Tibial nerve (tissue), 4 donors: ENCODE measurements at regions not wholly inside any gene's neighbourhood (a gene's known extent, or its start where the extent isn't known, plus 50 kb on each side); places are given as distances from the start of the nearest gene placed in this dataset.

Experiments used
- DNase-seq, 2 donors: peaks; one replicate each; pipeline ENCODE4 v3.0.0-alpha.2; 2019; ENCODE audit warnings: low spot score in 2 of 2
- H3K27ac ChIP-seq, 4 donors: fragments of 200-600 bp; sonication (generic) in 3 of 4; one replicate each; pipeline ENCODE4 v1.5.1; 2017 to 2019; ENCODE audit warnings: mild to moderate bottlenecking in 1 of 4
- H3K27me3 ChIP-seq, 2 donors: fragments of 200-600 bp; sonication (generic) in 1 of 2; one replicate each; pipeline versions ENCODE4 v1.5.1 to v1.6.0; 2017 to 2019
- H3K36me3 ChIP-seq, 3 donors: fragments of 200-600 bp; sonication (generic); one replicate each; pipeline ENCODE4 v1.5.1; 2018 to 2019
- H3K4me1 ChIP-seq, 4 donors: fragments of 200-600 bp; sonication (generic) in 3 of 4; one replicate each; pipeline ENCODE4 v1.5.1; 2017 to 2019
- H3K4me3 ChIP-seq, 4 donors: fragments of 200-600 bp; sonication (generic) in 3 of 4; one replicate each; pipeline ENCODE4 v1.5.1; 2017 to 2019; ENCODE audit warnings: mild to moderate bottlenecking in 1 of 4, moderate library complexity in 1 of 4
- H3K9me3 ChIP-seq, 4 donors: fragments of 200-600 bp; sonication (generic) in 3 of 4; one replicate each; pipeline ENCODE4 v1.5.1; 2017 to 2019
- CTCF ChIP-seq, 5 experiments: fragments of 200-600 bp in 3 of 5; fragments of 450-650 bp in 2 of 5; sonication (generic) in 3 of 5; IDR thresholded peaks; one replicate each; pipeline ENCODE4 v1.5.1; 2016 to 2019; ENCODE audit warnings: antibody characterized with exemption in 5 of 5, mild to moderate bottlenecking in 3 of 5, moderate library complexity in 2 of 5
- EP300 ChIP-seq, 2 donors: sonication (generic); formaldehyde crosslinking; IDR thresholded peaks; one replicate each; pipeline ENCODE4 v1.6.1; 2017; ENCODE audit warnings: antibody characterized with exemption in 2 of 2, mild to moderate bottlenecking in 1 of 2
- POLR2A ChIP-seq, 2 donors: fragments of 450-650 bp; IDR thresholded peaks; one replicate each; pipeline ENCODE4 v1.6.1; 2017; ENCODE audit warnings: antibody characterized with exemption in 2 of 2, mild to moderate bottlenecking in 2 of 2, moderate library complexity in 2 of 2
- WGBS, 2 donors: methylation state at CpG; one replicate each; pipeline ENCODE4 v1.1.5; 2018; 5-methylcytosine and 5-hydroxymethylcytosine counted together

- Histone ChIP-seq H3K27me3 (no peaks in the 10 kb centered on the region), H3K4me3 (no peak overlapping the region), H3K36me3 (no peaks in the 10 kb centered on the region), H3K9me3 (no peaks in the 10 kb centered on the region), H3K4me1 (peaks cover 0 to 24% (median 0%) of the 10 kb centered on the region in 4 donors), H3K27ac (no peak overlapping the region)
- DNase-seq, result no peak
- TF ChIP-seq POLR2A (IDR thresholded peaks at IDR 0.05), result no peak
- peak in 1 of 2 donors; percentile 21 for TF ChIP-seq EP300 (IDR thresholded peaks at IDR 0.05)
Observed at GRCh38 chr11:95322539-95322938, 91.5 kb upstream of the SESN3 start.

GRCh38 chr11:95318498-95318897 is 87.5 kb upstream of the SESN3 start:
- no peak overlapping the region for H3K4me3 ChIP-seq

GRCh38 chr11:95308512-95309035 is 77.6 kb upstream of the SESN3 start:
- no peak for DNase-seq
- Histone ChIP-seq H3K27me3 (no peaks in the 10 kb centered on the region), H3K4me3 (no peak overlapping the region), H3K4me1 (peaks cover 0 to 6% (median 0%) of the 10 kb centered on the region in 4 donors), H3K9me3 (no peaks in the 10 kb centered on the region), H3K27ac (no peak overlapping the region), H3K36me3 (no peaks in the 10 kb centered on the region)
- TF ChIP-seq EP300 (IDR thresholded peaks at IDR 0.05) (no peak), CTCF (IDR thresholded peaks at IDR 0.05) (no peak), POLR2A (IDR thresholded peaks at IDR 0.05) (no peak)
- 85 to 88% methylated on average over 2 of the region's 2 CpGs for WGBS, 2 donors

More at GRCh38 chr11:95318498-95318897, 87.5 kb upstream of the SESN3 start:
- Histone ChIP-seq H3K27me3 (no peaks in the 10 kb centered on the region), H3K4me1 (peaks cover 0 to 16% (median 0%) of the 10 kb centered on the region in 4 donors), H3K9me3 (no peaks in the 10 kb centered on the region), H3K36me3 (no peaks in the 10 kb centered on the region), H3K27ac (no peak overlapping the region)
- TF ChIP-seq POLR2A (IDR thresholded peaks at IDR 0.05), result no peak
- TF ChIP-seq CTCF (IDR thresholded peaks at IDR 0.05), result no peak
- TF ChIP-seq EP300 (IDR thresholded peaks at IDR 0.05), result no peak
- no peak for DNase-seq

GRCh38 chr11:95307286-95307685 is 76.3 kb upstream of the SESN3 start:
- Histone ChIP-seq H3K36me3 (no peaks in the 10 kb centered on the region), H3K27ac (no peak overlapping the region), H3K4me3 (no peak overlapping the region), H3K4me1 (peaks cover 0 to 6% (median 0%) of the 10 kb centered on the region in 4 donors), H3K9me3 (no peaks in the 10 kb centered on the region), H3K27me3 (no peaks in the 10 kb centered on the region)
- TF ChIP-seq POLR2A (IDR thresholded peaks at IDR 0.05), result no peak
- no peak for TF ChIP-seq EP300 (IDR thresholded peaks at IDR 0.05)
- TF ChIP-seq CTCF (IDR thresholded peaks at IDR 0.05), result no peak
- DNase-seq, result no peak
- WGBS, 2 donors, result 87% methylated on average over 1 of the region's 1 CpG

- no peaks in the 10 kb centered on the region for H3K9me3 ChIP-seq
- DNase-seq, result no peak
- H3K27ac ChIP-seq, result no peak overlapping the region
- peaks cover 0 to 6% (median 0%) of the 10 kb centered on the region in 4 donors for H3K4me1 ChIP-seq
- no peaks in the 10 kb centered on the region for H3K36me3 ChIP-seq
- TF ChIP-seq EP300 (IDR thresholded peaks at IDR 0.05), result no peak
- no peak for TF ChIP-seq POLR2A (IDR thresholded peaks at IDR 0.05)
- no peak for TF ChIP-seq CTCF (IDR thresholded peaks at IDR 0.05)
- H3K4me3 ChIP-seq, result no peak overlapping the region
- 52 to 69% methylated on average over 1 of the region's 1 CpG for WGBS, 2 donors
- no peaks in the 10 kb centered on the region for H3K27me3 ChIP-seq
Observed at GRCh38 chr11:95306801-95307200, 75.8 kb upstream of the SESN3 start.

- WGBS, 2 donors, result 39 to 40% methylated on average over 3 of the region's 3 CpGs
- Histone ChIP-seq H3K4me1 (peaks cover 0 to 6% (median 2%) of the 10 kb centered on the region in 4 donors), H3K4me3 (no peak overlapping the region), H3K27me3 (no peaks in the 10 kb centered on the region), H3K27ac (peak overlapping the region in 2 of 4 donors; percentile 24 to 26), H3K9me3 (no peaks in the 10 kb centered on the region), H3K36me3 (no peaks in the 10 kb centered on the region)
- TF ChIP-seq CTCF (IDR thresholded peaks at IDR 0.05), result no peak
- DNase-seq, result no peak
Observed at GRCh38 chr11:95306123-95306522, 75.1 kb upstream of the SESN3 start.
